Stimulated activated CD4-positive, alpha-beta T cell treated with anti-CD3 and anti-CD28 coated beads, Interleukin-1b, Interleukin-23, amount 100 ng/mL, for 48 hours (primary cell): ENCODE measurements at regions not wholly inside any gene's neighbourhood (a gene's known extent, or its start where the extent isn't known, plus 50 kb on each side); places are given as distances from the start of the nearest gene placed in this dataset.
"Not testable (repeated sequence)": the region's sequence is repeated elsewhere in the genome, so short reads cannot be mapped to it uniquely, and the experiment has no call there.

ENCODE experiments used
- DNase-seq: peaks from one replicate; pipeline ENCODE4 v3.0.0-alpha.2; 2020

- no peak for DNase-seq
These were observed 188.6 kb downstream of the SHQ1 start for GRCh38 chr3:72659596-72659995.

GRCh38 chr3:72659188-72659587 is 189.1 kb downstream of the SHQ1 start:
- DNase-seq: no peak

GRCh38 chr3:72658466-72659100 is 189.7 kb downstream of the SHQ1 start:
- no peak for DNase-seq

GRCh38 chr3:72657666-72658065 is 190.6 kb downstream of the SHQ1 start:
- DNase-seq: peak; percentile 44

- DNase-seq: no peak
These were observed 192.5 kb downstream of the SHQ1 start for GRCh38 chr3:72655723-72656122.

GRCh38 chr3:72655131-72655551 is 193.1 kb downstream of the SHQ1 start:
- DNase-seq: no peak

GRCh38 chr3:72652395-72652794 is 195.8 kb downstream of the SHQ1 start:
- no peak for DNase-seq

- no peak for DNase-seq
These were observed 196.7 kb downstream of the SHQ1 start for GRCh38 chr3:72651498-72651897.

GRCh38 chr3:72646263-72646662 is 202.0 kb downstream of the SHQ1 start:
- no peak for DNase-seq

- DNase-seq: not testable (repeated sequence)
These were observed 204.6 kb downstream of the SHQ1 start for GRCh38 chr3:72643635-72644034.

GRCh38 chr3:72641684-72642083 is 206.6 kb downstream of the SHQ1 start:
- DNase-seq: no peak

GRCh38 chr3:72641072-72641471 is 207.2 kb downstream of the SHQ1 start:
- no peak for DNase-seq

GRCh38 chr3:72636969-72637597 is 211.2 kb downstream of the SHQ1 start:
- no peak for DNase-seq

- DNase-seq: no peak
These were observed 212.7 kb downstream of the SHQ1 start for GRCh38 chr3:72635551-72635950.

- DNase-seq: no peak
These were observed 214.1 kb downstream of the SHQ1 start for GRCh38 chr3:72634128-72634527.

- peak; percentile 49 for DNase-seq
These were observed 214.7 kb downstream of the SHQ1 start for GRCh38 chr3:72633534-72633933.

GRCh38 chr3:72633121-72633520 is 215.1 kb downstream of the SHQ1 start:
- DNase-seq: no peak

- no peak for DNase-seq
These were observed 216.1 kb downstream of the SHQ1 start for GRCh38 chr3:72632129-72632528.

- DNase-seq: no peak
These were observed 217.3 kb downstream of the SHQ1 start for GRCh38 chr3:72630969-72631344.

GRCh38 chr3:72630327-72630968 is 217.8 kb downstream of the SHQ1 start:
- no peak for DNase-seq

GRCh38 chr3:72629191-72629631 is 219.0 kb downstream of the SHQ1 start:
- no peak for DNase-seq

- DNase-seq: no peak
These were observed 220.2 kb downstream of the SHQ1 start for GRCh38 chr3:72628065-72628464.

GRCh38 chr3:72627271-72627670 is 221.0 kb downstream of the SHQ1 start:
- no peak for DNase-seq

GRCh38 chr3:72625602-72626337 is 222.5 kb downstream of the SHQ1 start:
- DNase-seq: peak; percentile 57
